Fibroblast of skin of abdomen (primary cell): ENCODE measurements at regions not wholly inside any gene's neighbourhood (a gene's known extent, or its start where the extent isn't known, plus 50 kb on each side); places are given as distances from the start of the nearest gene placed in this dataset.
A peak's percentile ranks its signal among the peaks of the same experiment; 100 is the strongest.

Source experiments
- DNase-seq: peaks from one replicate; pipeline ENCODE4 v3.0.0-alpha.2; 2013

DNA sequence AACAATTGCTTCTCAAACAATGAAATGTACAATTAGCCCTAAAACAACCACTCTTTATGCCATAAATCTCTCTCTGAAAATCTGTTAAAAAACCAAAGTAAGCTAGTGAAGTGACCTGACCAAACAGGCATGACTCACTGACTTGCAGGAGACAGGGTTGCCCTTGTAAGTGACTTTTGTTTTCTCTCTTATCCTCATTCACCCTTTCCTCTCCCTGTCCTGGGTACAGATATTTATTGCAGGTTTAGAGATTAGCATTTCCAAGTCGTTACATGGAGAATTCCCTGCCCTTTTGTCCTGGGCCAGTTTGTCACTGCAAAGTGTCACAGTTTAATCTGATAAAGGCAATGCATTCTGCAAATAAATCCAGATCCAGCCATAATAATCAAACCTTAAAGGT is 484.2 kb downstream of the IRX1 start:
- DNase-seq = no peak

- no peak for DNase-seq
Measured at GRCh38 chr5:4080370-4080769, 484.7 kb downstream of the IRX1 start.

GRCh38 chr5:4081059-4081458 is 485.4 kb downstream of the IRX1 start:
- no peak for DNase-seq

DNA sequence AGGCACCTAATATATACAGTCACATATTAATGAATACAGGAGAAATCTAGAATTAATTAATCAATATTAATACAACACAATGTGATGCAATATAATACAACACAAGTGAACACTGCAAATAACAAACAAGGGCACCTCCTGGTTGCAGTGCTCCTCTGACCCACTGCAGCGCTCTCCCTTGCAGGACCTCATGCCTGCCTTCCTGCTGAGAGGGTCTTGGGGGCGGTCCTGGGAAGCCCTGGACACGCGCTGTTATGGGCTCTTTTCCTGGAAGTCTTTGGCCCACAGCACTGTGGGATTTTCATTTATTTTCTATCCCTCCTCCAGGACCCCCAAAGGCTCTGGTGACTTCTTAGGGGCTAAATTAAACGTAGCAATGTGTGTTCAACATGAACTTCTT is 485.8 kb downstream of the IRX1 start:
- DNase-seq = no peak

DNA sequence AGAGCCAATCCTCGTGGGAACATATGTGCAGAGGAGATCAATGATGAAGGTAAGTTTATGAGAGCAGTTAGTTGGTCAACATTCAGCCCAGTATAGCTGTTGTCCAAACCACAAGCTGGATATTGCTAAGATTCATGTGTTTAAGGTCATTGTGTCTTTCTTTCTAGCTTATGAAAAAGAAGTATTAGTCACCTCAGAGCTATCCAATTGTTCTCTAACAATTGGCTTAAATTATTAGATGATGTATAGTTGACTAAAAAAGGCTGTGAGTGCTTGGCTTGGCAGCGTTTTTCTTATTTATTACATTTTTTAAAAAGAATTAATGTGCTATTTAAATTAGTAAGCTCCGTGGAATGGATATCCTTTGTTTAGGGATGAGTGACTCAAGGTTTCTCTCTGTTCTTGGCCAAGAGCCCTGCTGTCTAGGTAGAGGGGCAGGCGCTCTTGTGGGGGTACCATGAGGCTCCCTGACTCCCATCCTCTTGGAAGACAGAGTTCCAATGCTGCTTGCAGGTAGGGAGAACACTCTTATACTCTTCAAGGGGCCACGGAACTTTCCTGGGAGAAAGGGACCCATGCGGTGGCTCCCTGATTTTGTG is 487.4 kb downstream of the IRX1 start:
- DNase-seq = peak; percentile 89

DNA sequence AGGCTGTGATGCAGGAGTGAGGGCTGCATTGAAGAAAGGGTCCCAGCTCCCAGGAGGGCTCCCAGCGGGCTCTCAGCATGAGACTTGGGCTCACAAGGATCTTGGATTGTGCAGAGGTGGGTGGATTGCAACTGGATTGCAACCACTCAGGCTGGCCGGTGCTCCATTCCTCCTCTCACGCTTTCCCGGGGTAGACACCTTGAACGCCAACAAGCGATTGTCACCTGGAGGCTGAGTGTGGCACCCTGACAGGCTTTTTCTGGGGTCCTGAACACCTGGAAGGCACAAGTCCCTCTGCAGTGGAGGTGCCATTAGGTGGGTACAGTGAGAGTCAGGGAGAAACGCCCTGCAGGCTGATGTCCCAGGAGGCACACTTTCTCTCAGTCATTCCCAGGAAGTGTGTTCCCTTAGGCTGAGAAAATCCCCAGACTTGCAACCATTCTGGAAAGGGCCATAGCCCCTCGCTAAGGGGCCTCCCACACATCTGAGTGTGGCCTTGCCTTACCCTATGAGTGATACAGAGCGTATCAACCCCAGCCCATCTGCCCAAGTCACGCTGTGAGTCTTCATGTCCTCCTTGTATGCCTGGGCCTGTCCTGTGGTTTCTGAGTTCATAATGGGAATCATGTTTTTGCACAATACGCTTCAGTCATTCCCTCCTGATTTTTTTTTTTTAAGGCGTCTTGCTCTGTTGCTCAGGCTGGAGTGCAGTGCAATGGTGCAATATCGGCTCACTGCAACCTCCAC is 488.1 kb downstream of the IRX1 start:
- DNase-seq = peak; percentile 81

DNA sequence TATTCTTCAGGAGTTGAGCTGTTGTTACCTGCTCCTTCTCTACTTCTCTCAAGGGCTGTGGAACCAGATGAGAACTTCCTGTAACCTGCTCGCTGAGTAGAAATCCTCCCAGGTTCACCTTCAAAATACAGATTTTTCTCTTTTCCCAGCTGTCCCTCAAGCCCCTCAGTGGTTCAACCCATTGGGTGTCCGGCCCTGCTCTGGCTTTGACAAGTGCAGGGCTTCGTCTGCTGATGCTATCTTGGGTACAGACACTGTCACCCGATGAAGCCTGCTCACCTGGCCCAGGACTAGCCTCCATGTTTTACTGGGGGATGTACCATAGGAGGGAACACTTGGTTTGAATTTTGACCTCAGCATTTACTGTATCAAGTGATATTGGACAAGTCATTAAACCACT is 490.4 kb downstream of the IRX1 start:
- DNase-seq = no peak

DNA sequence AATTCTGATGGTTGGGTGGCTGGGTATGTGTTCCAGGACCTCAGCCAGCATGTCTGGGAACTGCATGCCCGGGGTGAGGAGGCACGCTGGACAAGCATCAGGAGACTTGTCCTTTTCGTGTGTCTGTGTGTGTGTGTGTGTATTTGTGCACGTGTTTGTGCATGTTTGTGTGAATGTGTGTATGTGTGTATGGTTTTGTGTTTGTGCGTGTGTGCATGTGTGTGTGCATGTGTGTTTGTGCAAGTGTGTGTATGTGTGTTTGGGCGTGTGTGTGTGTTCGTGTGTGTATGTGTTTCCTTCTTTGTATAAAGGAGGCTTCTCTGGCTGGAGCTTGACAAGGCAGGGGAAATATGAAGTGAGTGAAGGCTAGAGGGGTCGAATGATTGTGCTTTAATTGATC is 491.5 kb downstream of the IRX1 start:
- DNase-seq = no peak

- peak; percentile 59 for DNase-seq
Measured at GRCh38 chr5:4089087-4089486, 493.5 kb downstream of the IRX1 start.

GRCh38 chr5:4093236-4093635 is 497.6 kb downstream of the IRX1 start:
- peak; percentile 72 for DNase-seq

GRCh38 chr5:4093970-4094369 is 498.3 kb downstream of the IRX1 start:
- no peak for DNase-seq

DNA sequence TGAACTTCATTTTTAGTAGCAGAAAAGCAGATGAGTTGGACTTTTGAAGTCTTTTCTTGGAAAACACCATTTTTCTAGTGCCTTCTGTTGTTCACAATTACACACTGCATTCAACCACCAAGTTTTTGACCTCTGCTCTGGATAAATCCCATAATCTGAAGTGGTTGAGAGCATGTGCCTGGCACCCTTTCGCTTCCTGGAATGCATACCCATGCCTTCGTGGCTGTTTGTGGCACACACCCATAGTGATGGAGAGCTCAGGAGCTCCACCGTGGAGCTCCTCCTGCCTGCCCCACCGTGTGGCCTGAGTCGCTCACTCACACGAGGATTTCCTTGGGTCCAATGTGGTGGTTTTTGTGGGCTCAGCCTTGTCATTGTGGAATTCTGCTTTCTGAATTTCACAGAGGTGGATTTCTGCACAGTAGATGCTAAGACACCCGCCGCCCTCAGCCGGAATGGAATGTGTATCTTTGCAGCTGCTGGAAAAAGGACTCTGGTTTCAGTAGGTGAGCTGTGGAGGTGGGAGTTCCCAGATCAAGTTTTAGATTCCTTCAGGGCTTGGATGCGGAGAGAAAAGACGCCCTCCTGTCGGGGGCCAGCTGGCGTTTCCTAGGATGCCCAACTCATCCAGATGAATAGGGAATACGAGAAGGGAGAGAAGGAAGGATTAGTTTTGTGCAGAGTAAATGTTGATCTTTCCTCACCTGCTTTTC is 500.4 kb downstream of the IRX1 start:
- DNase-seq = peak; percentile 32

GRCh38 chr5:4097199-4097598 is 501.6 kb downstream of the IRX1 start:
- no peak for DNase-seq

GRCh38 chr5:4098226-4098625 is 502.6 kb downstream of the IRX1 start:
- no peak for DNase-seq

DNA sequence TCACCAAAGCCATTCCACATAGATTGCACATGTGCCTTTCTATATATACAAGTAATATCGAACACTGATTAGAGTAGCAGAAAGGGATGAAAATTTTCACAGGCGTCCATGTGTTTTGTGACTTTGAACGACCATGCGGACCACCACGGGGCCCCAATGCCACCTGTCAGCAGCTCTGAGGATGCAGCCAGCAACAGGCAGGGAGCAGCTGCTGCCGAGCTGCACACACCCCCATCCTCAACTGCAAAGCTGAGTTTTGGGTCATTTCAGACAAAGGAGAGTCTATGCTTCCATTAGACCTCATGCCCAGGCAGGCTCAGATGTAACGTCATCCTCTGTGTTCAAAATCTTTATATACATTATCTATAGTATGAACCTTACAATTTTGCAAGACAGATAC is 503.8 kb downstream of the IRX1 start:
- DNase-seq = no peak

DNA sequence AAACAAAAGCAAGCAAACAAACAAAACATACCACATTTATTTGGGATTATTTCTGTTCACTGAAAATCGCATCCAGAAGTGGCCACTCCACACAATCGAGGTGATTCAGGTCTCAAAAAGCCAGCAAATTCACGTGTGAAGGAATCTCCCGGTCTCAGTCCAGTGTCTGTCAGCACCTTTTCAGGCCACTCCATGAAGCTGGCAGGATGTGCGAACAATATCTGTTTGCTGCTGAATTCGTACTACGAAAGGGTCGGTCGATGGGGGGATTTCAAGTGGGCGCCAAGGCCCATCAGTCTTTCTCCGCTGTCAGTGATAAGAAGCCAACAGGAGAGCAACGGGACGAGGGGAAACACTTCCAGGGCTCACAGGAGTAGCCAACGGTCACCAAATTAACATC is 505.1 kb downstream of the IRX1 start:
- DNase-seq = no peak

DNA sequence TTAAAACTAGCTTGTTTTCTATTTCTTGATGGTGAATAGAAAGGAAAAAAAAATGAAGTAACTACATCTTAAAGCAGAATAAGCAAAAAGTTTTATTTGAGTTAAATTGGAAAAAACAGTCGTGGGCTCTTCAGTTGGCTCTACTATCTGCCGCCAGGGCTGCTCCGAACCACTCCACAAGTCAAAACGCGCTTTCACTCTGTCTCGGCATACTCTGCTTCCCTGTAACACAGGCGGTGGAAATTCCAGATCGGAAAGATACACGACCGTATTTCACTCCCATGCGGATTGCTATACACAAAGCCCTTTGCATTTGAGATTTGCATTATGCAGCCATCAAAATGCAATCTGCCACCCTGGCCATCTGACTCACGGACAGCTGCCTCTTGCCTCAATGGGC is 505.6 kb downstream of the IRX1 start:
- no peak for DNase-seq

GRCh38 chr5:4104831-4105597 is 509.4 kb downstream of the IRX1 start:
- DNase-seq = no peak

DNA sequence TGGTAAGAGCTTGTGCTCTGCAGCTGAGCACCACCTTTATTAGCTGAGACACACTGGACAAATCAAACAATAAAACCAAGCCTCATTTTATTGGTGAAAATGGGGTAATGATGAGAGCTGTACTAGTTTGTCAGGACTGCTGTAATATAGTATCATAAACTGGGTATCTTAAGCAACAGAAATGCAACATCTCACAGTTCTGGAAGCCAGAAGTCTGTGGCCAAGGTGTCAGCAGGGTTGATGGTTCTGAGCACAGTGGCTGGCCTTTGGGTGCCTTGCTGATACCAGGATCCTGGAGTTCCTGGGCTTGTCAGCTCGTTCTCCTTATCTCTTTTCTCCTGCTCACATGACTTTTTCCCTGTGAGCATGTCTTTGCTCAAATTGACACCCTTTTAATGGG is 513.1 kb downstream of the IRX1 start:
- no peak for DNase-seq

DNA sequence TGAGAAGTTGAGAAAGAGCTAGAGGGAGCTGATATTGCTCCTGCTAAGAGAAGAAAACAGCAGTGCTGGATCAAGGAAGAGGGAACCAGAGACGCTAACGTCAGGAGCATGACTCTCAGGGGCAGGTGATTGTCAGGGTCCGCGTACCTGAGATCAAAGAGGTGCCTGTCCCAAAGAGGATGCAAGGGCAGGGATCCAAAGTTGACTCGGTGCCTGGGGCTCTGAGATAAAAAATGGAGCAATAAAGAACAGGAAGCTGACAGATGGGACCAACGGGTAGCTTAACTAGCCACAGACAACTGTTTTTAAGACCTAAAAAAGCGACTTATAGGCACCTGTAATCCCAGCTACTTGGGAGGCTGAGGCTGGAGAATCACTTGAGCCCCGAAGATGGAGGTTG is 517.8 kb downstream of the IRX1 start:
- DNase-seq = no peak

GRCh38 chr5:4113905-4114304 is 518.3 kb downstream of the IRX1 start:
- no peak for DNase-seq

DNA sequence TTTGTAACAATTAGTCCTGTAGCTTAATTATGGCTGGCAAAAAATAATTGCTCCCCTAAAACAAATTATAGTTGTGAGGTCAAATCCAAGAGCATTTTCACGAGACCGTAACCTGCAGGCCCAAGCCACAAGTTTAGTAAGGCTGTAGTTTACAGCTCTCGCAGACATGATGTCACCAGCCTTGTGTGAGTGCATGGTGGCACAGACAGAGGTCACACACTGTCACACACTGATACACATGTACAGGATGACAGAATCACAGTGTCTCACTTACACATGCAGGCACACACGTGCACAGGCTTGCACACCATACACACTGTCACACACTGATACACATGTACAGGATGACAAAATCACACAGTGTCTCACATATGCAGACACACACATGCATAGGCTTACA is 518.8 kb downstream of the IRX1 start:
- DNase-seq = no peak

DNA sequence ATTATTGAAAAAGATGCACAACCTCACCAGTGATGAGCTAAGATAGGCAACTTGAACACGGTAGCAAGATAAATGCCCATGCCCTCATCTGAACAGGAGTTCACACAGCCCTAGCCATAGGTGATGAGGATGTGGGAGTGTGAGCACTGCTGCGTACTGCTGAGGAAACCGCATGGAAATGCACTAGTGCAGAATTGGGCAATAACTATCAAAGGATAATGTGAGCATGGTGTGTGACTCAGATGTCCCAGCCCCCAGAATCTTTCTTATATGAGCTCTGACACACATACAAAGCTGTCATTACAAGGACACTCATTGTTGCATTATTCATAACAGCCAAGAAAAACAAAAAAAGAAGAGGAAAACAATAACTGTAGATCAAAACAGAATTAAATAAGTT is 521.2 kb downstream of the IRX1 start:
- peak; percentile 69 for DNase-seq
